HG03439 (cell line): ENCODE measurements at regions not wholly inside any gene's neighbourhood (a gene's known extent, or its start where the extent isn't known, plus 50 kb on each side); places are given as distances from the start of the nearest gene placed in this dataset.

Source experiments
- ATAC-seq: cut with Tn5 transposase; IDR thresholded peaks from one replicate; pipeline ENCODE4 v1.9.1; 2021; ENCODE audit warnings: mild to moderate bottlenecking, moderate library complexity; ENCODE audit not compliant: unreplicated experiment

- ATAC-seq, result no peak
Observed at GRCh38 chr3:176933704-176934103, 263.6 kb downstream of the TBL1XR1 start.

- no peak for ATAC-seq
Observed at GRCh38 chr3:176932433-176932832, 264.8 kb downstream of the TBL1XR1 start.

- no peak for ATAC-seq
Observed at GRCh38 chr3:176931991-176932390, 265.3 kb downstream of the TBL1XR1 start.

- no peak for ATAC-seq
Observed at GRCh38 chr3:176930942-176931341, 266.3 kb downstream of the TBL1XR1 start.

GRCh38 chr3:176928582-176928931 lies 268.7 kb downstream of the TBL1XR1 start:
- ATAC-seq, result no peak

- ATAC-seq, result no peak
Observed at GRCh38 chr3:176927706-176928581, 269.3 kb downstream of the TBL1XR1 start.

GRCh38 chr3:176927280-176927679 lies 270.0 kb downstream of the TBL1XR1 start:
- ATAC-seq, result no peak

GRCh38 chr3:176926688-176927087 lies 270.6 kb downstream of the TBL1XR1 start:
- ATAC-seq, result no peak

GRCh38 chr3:176926034-176926433 lies 271.2 kb downstream of the TBL1XR1 start:
- ATAC-seq, result no peak

- ATAC-seq, result no peak
Observed at GRCh38 chr3:176920766-176921160, 276.5 kb downstream of the TBL1XR1 start.

- ATAC-seq, result no peak
Observed at GRCh38 chr3:176919836-176920765, 277.2 kb downstream of the TBL1XR1 start.

GRCh38 chr3:176916777-176917176 lies 280.5 kb downstream of the TBL1XR1 start:
- ATAC-seq, result no peak

GRCh38 chr3:176914764-176915163 lies 282.5 kb downstream of the TBL1XR1 start:
- no peak for ATAC-seq

- ATAC-seq, result no peak
Observed at GRCh38 chr3:176911579-176911978, 285.7 kb downstream of the TBL1XR1 start.

- ATAC-seq, result no peak
Observed at GRCh38 chr3:176909044-176909443, 288.2 kb downstream of the TBL1XR1 start.

- no peak for ATAC-seq
Observed at GRCh38 chr3:176906046-176906905, 291.0 kb downstream of the TBL1XR1 start.

GRCh38 chr3:176905331-176905730 lies 292.0 kb downstream of the TBL1XR1 start:
- no peak for ATAC-seq

GRCh38 chr3:176904506-176904905 lies 292.8 kb downstream of the TBL1XR1 start:
- no peak for ATAC-seq

- no peak for ATAC-seq
Observed at GRCh38 chr3:176896640-176897039, 300.6 kb downstream of the TBL1XR1 start.

GRCh38 chr3:176896165-176896564 lies 301.1 kb downstream of the TBL1XR1 start:
- no peak for ATAC-seq

- no peak for ATAC-seq
Observed at GRCh38 chr3:176879710-176880109, 317.6 kb downstream of the TBL1XR1 start.
